ENCODE measurements at regions not wholly inside any gene's neighbourhood (a gene's known extent, or its start where the extent isn't known, plus 50 kb on each side); places are given as distances from the start of the nearest gene placed in this dataset.

DNA sequence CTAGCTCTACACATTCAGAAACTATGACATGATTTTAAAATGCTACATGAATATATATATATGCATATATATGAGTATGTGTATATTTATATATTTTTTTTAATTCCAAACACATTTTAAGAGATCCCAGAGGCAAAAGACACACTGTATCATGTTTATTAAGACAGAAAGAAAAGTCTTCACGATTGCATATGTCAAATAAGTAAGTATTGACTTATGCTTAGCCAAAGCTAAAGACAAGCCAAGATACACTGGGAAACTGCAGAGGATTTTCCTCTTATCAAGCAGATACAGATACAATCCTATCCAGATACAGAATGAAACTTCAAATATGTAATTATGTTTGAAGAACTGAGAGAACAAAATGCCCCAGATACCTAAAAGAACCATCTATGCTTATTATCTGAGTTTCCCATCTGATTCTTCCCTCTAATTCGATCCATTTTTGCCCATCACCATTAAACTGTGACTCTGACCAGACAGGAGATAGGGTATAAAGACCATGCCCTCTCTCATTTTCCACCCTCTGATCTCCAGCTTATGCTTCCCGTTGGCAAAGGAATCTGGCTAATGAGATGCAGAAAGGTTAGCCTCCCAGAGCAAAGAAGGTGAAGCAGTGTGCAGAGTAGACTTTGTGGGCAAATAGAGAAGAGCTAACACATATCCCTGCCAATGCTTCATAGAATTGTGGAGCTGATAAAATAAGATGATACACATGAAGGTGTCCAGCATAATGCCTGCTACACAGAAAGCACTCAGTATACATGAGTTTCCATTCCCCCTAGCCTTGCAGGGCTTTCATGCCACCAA is 131.0 kb upstream of the TARS1 start:
- DNase-seq, result no peak
- H3K4me3 ChIP-seq, result no peak overlapping the region
- TF ChIP-seq, protein P1, sequence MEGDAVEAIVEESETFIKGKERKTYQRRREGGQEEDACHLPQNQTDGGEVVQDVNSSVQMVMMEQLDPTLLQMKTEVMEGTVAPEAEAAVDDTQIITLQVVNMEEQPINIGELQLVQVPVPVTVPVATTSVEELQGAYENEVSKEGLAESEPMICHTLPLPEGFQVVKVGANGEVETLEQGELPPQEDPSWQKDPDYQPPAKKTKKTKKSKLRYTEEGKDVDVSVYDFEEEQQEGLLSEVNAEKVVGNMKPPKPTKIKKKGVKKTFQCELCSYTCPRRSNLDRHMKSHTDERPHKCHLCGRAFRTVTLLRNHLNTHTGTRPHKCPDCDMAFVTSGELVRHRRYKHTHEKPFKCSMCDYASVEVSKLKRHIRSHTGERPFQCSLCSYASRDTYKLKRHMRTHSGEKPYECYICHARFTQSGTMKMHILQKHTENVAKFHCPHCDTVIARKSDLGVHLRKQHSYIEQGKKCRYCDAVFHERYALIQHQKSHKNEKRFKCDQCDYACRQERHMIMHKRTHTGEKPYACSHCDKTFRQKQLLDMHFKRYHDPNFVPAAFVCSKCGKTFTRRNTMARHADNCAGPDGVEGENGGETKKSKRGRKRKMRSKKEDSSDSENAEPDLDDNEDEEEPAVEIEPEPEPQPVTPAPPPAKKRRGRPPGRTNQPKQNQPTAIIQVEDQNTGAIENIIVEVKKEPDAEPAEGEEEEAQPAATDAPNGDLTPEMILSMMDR (IDR thresholded peaks at IDR 0.05), result no peak
- TF ChIP-seq POLR2A (IDR thresholded peaks at IDR 0.05), result no peak
- no peak for TF ChIP-seq EP300 (IDR thresholded peaks at IDR 0.05)
- no peak for TF ChIP-seq POLR2AphosphoS5 (IDR thresholded peaks at IDR 0.05)
- H3K4me1 ChIP-seq, result no peaks in the 10 kb centered on the region
- H3K9me3 ChIP-seq, result no peaks in the 10 kb centered on the region
- no peak overlapping the region for H3K27ac ChIP-seq
- no peaks in the 10 kb centered on the region for H3K36me3 ChIP-seq
- no peaks in the 10 kb centered on the region for H3K27me3 ChIP-seq
- intact Hi-C loops (cut with DNase I; ENCODE audit: low total_unique reads), result no loop called here
- WGBS, 5 donors, result 46 to 63% (median 54%) methylated on average over 3 of the region's 3 CpGs

DNA sequence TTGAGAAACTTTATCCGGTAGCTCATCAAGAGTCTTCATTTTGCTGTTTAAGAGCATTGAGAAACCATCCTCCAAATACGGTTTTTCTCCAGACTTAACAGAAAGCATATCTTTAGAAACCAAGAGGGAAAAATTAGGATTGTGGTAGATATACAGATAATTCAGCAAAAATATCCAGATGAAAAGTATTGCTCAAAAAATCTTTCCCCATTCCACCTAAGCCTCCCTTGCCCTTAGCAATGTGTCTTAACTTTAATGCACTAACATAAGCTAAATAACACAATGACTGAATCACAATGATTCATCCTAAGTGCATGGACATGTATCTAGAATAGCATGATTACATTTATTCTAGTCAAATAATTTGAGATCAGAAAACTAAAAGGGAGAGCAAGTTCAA is 130.3 kb upstream of the TARS1 start:
- DNase-seq, result no peak
- no peaks in the 10 kb centered on the region for H3K36me3 ChIP-seq
- 95 to 99% (median 97%) methylated on average over 2 of the region's 2 CpGs for WGBS, 5 donors
- H3K9me3 ChIP-seq, result no peaks in the 10 kb centered on the region
- no peak overlapping the region for H3K27ac ChIP-seq
- no peaks in the 10 kb centered on the region for H3K4me1 ChIP-seq
- intact Hi-C loops (cut with DNase I; ENCODE audit: low total_unique reads), result no loop called here
- no peak for TF ChIP-seq EP300 (IDR thresholded peaks at IDR 0.05)
- no peak for TF ChIP-seq POLR2AphosphoS5 (IDR thresholded peaks at IDR 0.05)
- TF ChIP-seq, protein P1 (IDR thresholded peaks at IDR 0.05), result no peak
- no peak for TF ChIP-seq POLR2A (IDR thresholded peaks at IDR 0.05)
- H3K27me3 ChIP-seq, result no peaks in the 10 kb centered on the region
- H3K4me3 ChIP-seq, result no peak overlapping the region

DNA sequence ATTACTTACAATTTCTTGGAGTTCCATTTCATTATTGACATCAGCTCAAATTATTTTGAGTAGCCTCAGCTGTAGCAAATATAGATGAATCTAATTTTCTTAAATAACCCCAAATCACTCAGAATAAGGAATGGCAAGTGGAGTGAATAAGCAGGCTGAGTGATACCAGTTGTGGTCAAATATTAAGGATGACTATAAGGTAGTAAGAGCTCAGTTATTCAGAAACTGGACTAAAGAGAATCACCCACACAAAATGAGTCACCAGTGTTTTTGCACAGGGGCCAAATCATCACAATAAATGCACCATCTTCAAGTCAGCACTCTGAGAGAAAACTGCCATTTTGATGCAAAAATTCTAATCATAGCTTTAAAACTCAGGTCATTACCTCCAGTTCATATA is 128.9 kb upstream of the TARS1 start:
- Histone ChIP-seq H3K4me1 (no peaks in the 10 kb centered on the region), H3K9me3 (no peaks in the 10 kb centered on the region), H3K4me3 (no peak overlapping the region), H3K36me3 (no peaks in the 10 kb centered on the region), H3K27me3 (no peaks in the 10 kb centered on the region), H3K27ac (no peak overlapping the region)
- DNase-seq, result no peak
- no peak for TF ChIP-seq EP300 (IDR thresholded peaks at IDR 0.05)
- TF ChIP-seq POLR2A (IDR thresholded peaks at IDR 0.05), result no peak
- TF ChIP-seq, protein P1 (IDR thresholded peaks at IDR 0.05), result no peak
- no peak for TF ChIP-seq POLR2AphosphoS5 (IDR thresholded peaks at IDR 0.05)
- intact Hi-C loops (cut with DNase I; ENCODE audit: low total_unique reads), result no loop called here

DNA sequence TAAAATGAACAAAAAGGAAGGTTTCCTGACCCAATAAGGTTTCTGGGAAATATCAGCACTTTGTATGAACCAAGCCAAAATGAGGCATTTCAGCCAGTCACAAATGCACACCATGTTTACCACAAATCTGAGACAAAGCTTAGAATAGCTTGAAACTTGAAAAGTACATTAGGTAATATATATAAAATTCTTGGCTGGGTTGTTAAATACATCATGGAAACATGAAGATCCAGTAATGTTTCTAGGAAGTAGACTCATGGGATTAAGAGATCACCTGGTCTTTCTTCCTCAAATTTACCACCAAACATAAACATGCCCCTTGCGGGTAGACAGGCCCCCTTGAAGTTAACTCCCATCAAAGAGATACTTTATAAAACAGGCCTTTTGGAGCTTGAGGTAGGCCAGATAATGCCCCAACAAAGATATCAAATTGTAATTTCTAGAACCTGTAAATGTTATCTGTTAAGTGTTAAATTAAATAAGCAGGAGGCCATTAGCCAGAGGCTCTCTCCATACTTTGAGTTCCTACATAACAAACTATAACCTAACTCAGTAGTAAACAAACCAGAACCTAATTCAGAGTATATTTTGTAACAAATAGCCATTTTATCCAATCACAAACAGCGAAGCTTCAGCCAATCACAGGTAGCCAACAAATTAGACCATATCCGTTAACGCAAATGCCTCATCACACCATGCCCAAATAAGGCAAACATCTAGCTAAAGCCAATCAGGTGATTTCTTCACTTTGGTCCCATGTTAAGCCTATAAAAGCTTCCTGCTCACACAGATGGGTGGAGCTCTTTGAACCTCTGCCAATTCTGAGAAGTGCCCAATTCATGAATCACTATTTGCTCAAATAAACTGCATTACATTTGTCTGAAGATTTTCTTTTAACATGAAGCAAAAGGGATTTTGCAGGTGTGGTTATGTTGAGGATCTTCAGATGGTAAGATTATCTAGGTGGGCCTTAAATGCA is 127.9 kb upstream of the TARS1 start:
- TF ChIP-seq EP300 (IDR thresholded peaks at IDR 0.05) (no peak), POLR2AphosphoS5 (IDR thresholded peaks at IDR 0.05) (no peak), POLR2A (IDR thresholded peaks at IDR 0.05) (no peak)
- TF ChIP-seq, protein P1 (IDR thresholded peaks at IDR 0.05), result no peak
- no peak for DNase-seq
- no peaks in the 10 kb centered on the region for H3K36me3 ChIP-seq
- intact Hi-C loops (cut with DNase I; ENCODE audit: low total_unique reads), result no loop called here
- no peaks in the 10 kb centered on the region for H3K27me3 ChIP-seq
- H3K4me1 ChIP-seq, result no peaks in the 10 kb centered on the region
- H3K9me3 ChIP-seq, result no peaks in the 10 kb centered on the region
- whole genome bisulfite sequencing, 5 donors, result 90 to 96% (median 95%) methylated on average over 4 of the region's 4 CpGs
- H3K4me3 ChIP-seq, result no peak overlapping the region
- no peak overlapping the region for H3K27ac ChIP-seq

All from stomach (tissue), 8 donors.